Astrocyte (in vitro differentiated cells and primary cell): ENCODE measurements at regions not wholly inside any gene's neighbourhood (a gene's known extent, or its start where the extent isn't known, plus 50 kb on each side); places are given as distances from the start of the nearest gene placed in this dataset.

Experiments used
- DNase-seq: peaks from one replicate; pipeline ENCODE4 v3.0.0-alpha.2; 2010; ENCODE audit warnings: low read depth
- FAIRE-seq: peaks from 2 replicates; lab custom pipeline; 2011; peaks lifted over from hg19 to GRCh38; lab: Jason Lieb, UNC
- H2AFZ ChIP-seq: 2 replicates; pipeline ENCODE4 v1.6.0; 2012; ENCODE audit warnings: low read depth, low read length, inconsistent platforms
- H3K27ac ChIP-seq: 2 replicates; pipeline ENCODE4 v1.5.1; 2011; ENCODE audit warnings: low read depth, low read length, inconsistent platforms
- H3K27me3 ChIP-seq: 2 replicates; pipeline ENCODE4 v1.6.0; 2011; ENCODE audit warnings: low read length, inconsistent platforms; ENCODE audit not compliant: insufficient read depth
- H3K36me3 ChIP-seq: 2 replicates; pipeline ENCODE4 v1.5.1; 2011; ENCODE audit warnings: low read length, inconsistent platforms; ENCODE audit not compliant: insufficient read depth
- H3K4me1 ChIP-seq: 2 replicates; pipeline ENCODE4 v1.5.1; 2011; ENCODE audit warnings: low read length, inconsistent platforms; ENCODE audit not compliant: insufficient read depth
- H3K4me2 ChIP-seq: 2 replicates; pipeline ENCODE4 v1.6.0; 2012; ENCODE audit warnings: low read length, inconsistent platforms
- H3K4me3 ChIP-seq: 2 replicates; pipeline ENCODE4 v1.5.1; 2011; ENCODE audit warnings: low read depth, mild to moderate bottlenecking, low read length, inconsistent platforms; ENCODE audit not compliant: insufficient read depth
- H3K79me2 ChIP-seq: 2 replicates; pipeline ENCODE4 v1.6.0; 2012; ENCODE audit warnings: mild to moderate bottlenecking, low read length, inconsistent platforms; ENCODE audit not compliant: insufficient read depth
- H3K9ac ChIP-seq: 2 replicates; pipeline ENCODE4 v1.6.0; 2012; ENCODE audit warnings: mild to moderate bottlenecking, low read length, inconsistent platforms
- H3K9me3 ChIP-seq: 2 replicates; pipeline ENCODE4 v1.5.1; 2012; ENCODE audit warnings: low read depth, mild to moderate bottlenecking, low read length, inconsistent platforms; ENCODE audit not compliant: insufficient read depth
- H4K20me1 ChIP-seq: 2 replicates; pipeline ENCODE4 v1.6.0; 2012; ENCODE audit warnings: low read length, inconsistent platforms; ENCODE audit not compliant: insufficient read depth
- H3K27ac Mint-ChIP-seq: one replicate; pipeline ENCODE4 v1.8.0; 2021; ENCODE audit warnings: mild to moderate bottlenecking, mixed read lengths; ENCODE audit not compliant: unreplicated experiment
- H3K27me3 Mint-ChIP-seq: one replicate; pipeline ENCODE4 v1.8.0; 2021; ENCODE audit warnings: low read depth, mixed read lengths; ENCODE audit not compliant: unreplicated experiment
- H3K36me3 Mint-ChIP-seq: one replicate; pipeline ENCODE4 v1.8.0; 2021; ENCODE audit warnings: low read depth, mixed read lengths; ENCODE audit not compliant: unreplicated experiment
- H3K4me1 Mint-ChIP-seq: one replicate; pipeline ENCODE4 v1.8.0; 2021; ENCODE audit warnings: low read depth, mixed read lengths; ENCODE audit not compliant: unreplicated experiment
- H3K4me3 Mint-ChIP-seq: one replicate; pipeline ENCODE4 v1.8.0; 2021; ENCODE audit warnings: mild to moderate bottlenecking, moderate library complexity, mixed read lengths; ENCODE audit not compliant: unreplicated experiment
- H3K9me3 Mint-ChIP-seq: one replicate; pipeline ENCODE4 v1.8.0; 2021; ENCODE audit warnings: mild to moderate bottlenecking, mixed read lengths; ENCODE audit not compliant: unreplicated experiment
- CTCF ChIP-seq: IDR thresholded peaks from 2 replicates; pipeline ENCODE4 v1.5.1; 2011; ENCODE audit warnings: low read depth, mild to moderate bottlenecking, inconsistent platforms, low read length, moderate library complexity; ENCODE audit not compliant: insufficient read depth
- EZH2 ChIP-seq: IDR thresholded peaks from 2 replicates; pipeline ENCODE4 v1.6.1; 2012; ENCODE audit warnings: mild to moderate bottlenecking, low read length, inconsistent platforms; ENCODE audit not compliant: insufficient read depth

- Histone ChIP-seq H3K9me3 (no peaks in the 10 kb centered on the region), H3K79me2 (no peaks in the 10 kb centered on the region), H3K4me2 (no peak overlapping the region), H3K36me3 (no peaks in the 10 kb centered on the region), H3K27ac (no peak overlapping the region), H3K9ac (no peak overlapping the region), H4K20me1 (no peaks in the 10 kb centered on the region), H3K27me3 (peaks cover 4% of the 10 kb centered on the region), H2AFZ (no peak overlapping the region), H3K4me1 (no peaks in the 10 kb centered on the region), H3K4me3 (no peak overlapping the region)
- Mint-ChIP-seq H3K27ac (no peak overlapping the region), H3K4me3 (no peak overlapping the region), H3K36me3 (no peaks in the 10 kb centered on the region), H3K9me3 (peaks cover 13% of the 10 kb centered on the region), H3K4me1 (no peaks in the 10 kb centered on the region), H3K27me3 (peaks cover 8% of the 10 kb centered on the region)
- DNase-seq (no peak), FAIRE-seq (no peak)
- TF ChIP-seq EZH2 (no peak), CTCF (no peak)
These were observed 87.1 kb upstream of the MVB12B start for GRCh38 chr9:126239515-126239914.

GRCh38 chr9:126240835-126241234, 85.8 kb upstream of the MVB12B start:
- no peaks in the 10 kb centered on the region for H3K36me3 Mint-ChIP-seq
- FAIRE-seq, result no peak

More at GRCh38 chr9:126240835-126241234, 85.8 kb upstream of the MVB12B start:
- Histone ChIP-seq H3K36me3 (no peaks in the 10 kb centered on the region), H3K4me2 (no peak overlapping the region), H3K4me1 (no peaks in the 10 kb centered on the region), H3K9ac (no peak overlapping the region), H3K27me3 (no peaks in the 10 kb centered on the region), H4K20me1 (no peaks in the 10 kb centered on the region), H2AFZ (no peak overlapping the region), H3K79me2 (no peaks in the 10 kb centered on the region), H3K27ac (no peak overlapping the region), H3K9me3 (peaks cover 2% of the 10 kb centered on the region), H3K4me3 (no peak overlapping the region)
- H3K9me3 Mint-ChIP-seq, result peaks cover 24% of the 10 kb centered on the region
- no peak overlapping the region for H3K4me3 Mint-ChIP-seq
- no peak for DNase-seq
- TF ChIP-seq EZH2 (no peak), CTCF (no peak)
- H3K27ac Mint-ChIP-seq, result no peak overlapping the region
- H3K4me1 Mint-ChIP-seq, result no peaks in the 10 kb centered on the region
- H3K27me3 Mint-ChIP-seq, result peaks cover 8% of the 10 kb centered on the region
